Heart right ventricle (tissue), 16 donors: ENCODE measurements at regions not wholly inside any gene's neighbourhood (a gene's known extent, or its start where the extent isn't known, plus 50 kb on each side); places are given as distances from the start of the nearest gene placed in this dataset.

Source experiments
- ATAC-seq, 8 donors: fragments of 200-7000 bp; cut with Tn5 transposase; one replicate each; pipeline ENCODE4 v1.9.1; 2020; ENCODE audit warnings: mild to moderate bottlenecking in 8 of 8, moderate library complexity in 8 of 8, moderate number of reproducible peaks in 1 of 8
- DNase-seq, 2 donors: peaks; one replicate each; pipeline ENCODE4 v3.0.0-alpha.2; 2020
- H3K27ac ChIP-seq, 10 donors: fragments of 200-600 bp; sonication (generic) in 2 of 10; one replicate each; pipeline versions ENCODE4 v1.5.0 to v1.8.0; 2020 to 2022; ENCODE audit warnings: mild to moderate bottlenecking in 3 of 10
- H3K27me3 ChIP-seq, 7 donors: fragments of 200-600 bp; one replicate each; pipeline ENCODE4 v1.8.0; 2021 to 2022; ENCODE audit warnings: mild to moderate bottlenecking in 2 of 7
- H3K36me3 ChIP-seq, 9 donors: fragments of 200-600 bp; sonication (generic) in 1 of 9; one replicate each; pipeline versions ENCODE4 v1.5.0 to v1.8.0; 2020 to 2022; ENCODE audit warnings: mild to moderate bottlenecking in 2 of 9
- H3K4me1 ChIP-seq, 9 donors: fragments of 200-600 bp; sonication (generic) in 1 of 9; one replicate each; pipeline versions ENCODE4 v1.5.0 to v1.8.0; 2020 to 2022; ENCODE audit warnings: mild to moderate bottlenecking in 4 of 9
- H3K4me3 ChIP-seq, 10 donors: fragments of 200-600 bp; sonication (generic) in 2 of 10; one replicate each; pipeline versions ENCODE4 v1.5.0 to v1.8.0; 2020 to 2022; ENCODE audit warnings: mild to moderate bottlenecking in 7 of 10, moderate library complexity in 2 of 10
- H3K9me3 ChIP-seq, 11 donors: fragments of 200-600 bp in 10 of 11; sonication (generic) in 2 of 11; one replicate each; pipeline versions ENCODE4 v1.5.0 to v1.8.0; 2013 to 2022; ENCODE audit warnings: mild to moderate bottlenecking in 2 of 11, control low read depth in 1 of 11, moderate library complexity in 1 of 11
- WGBS, 2 donors: extraction: QIAGEN DNeasy Blood & Tissue Kit; methylation state at CpG; one replicate each; pipeline ENCODE4 v1.1.7; 2013; ENCODE audit warnings: inconsistent platforms in 1 of 2; 5-methylcytosine and 5-hydroxymethylcytosine counted together
- intact Hi-C, 10 donors: fragments of 100-400 bp; cut with DNase I; formaldehyde crosslinking; loops; one replicate each; pipeline versions ENCODE4 v1.11.1 to v1.14.2; 2022
- TF ChIP-seq, protein P1 (sequence below), 9 donors: fragments of 200-600 bp; sonication (generic) in 2 of 9; IDR thresholded peaks; one replicate each; pipeline versions ENCODE4 v1.5.0 to v1.8.0; 2021 to 2022; ENCODE audit warnings: antibody characterized with exemption in 9 of 9, mild to moderate bottlenecking in 5 of 9, moderate library complexity in 1 of 9
- donor health status: Arrhythmogenic right ventricular cardiomyopathy.
- donor health status: ischemic (EF 13 %, LVEDD 7.1; RV severe dilation, severe dysfunction).
- donor health status: healthy with polysubstance abuse.
- donor health status: DM: no; HTN: yes; CAD: no.
- donor health status: DM: no; HTN: no; CAD: no.
- donor health status: ischemic (EF 25% LVEDD 6.9; RV normal size, moderate dysfunction).
- donor health status: ischemic (EF 25% LVEDD 5.7; RV mildly dilated, moderate dysfunction).
- donor health status: healthy.
- donor health status: DM: yes; HTN: yes; CAD: no.
- donor health status: Ischemic cardiomyopathy.
- donor health status: ischemic (EF 35%, LVEDD 5.7; RV mildly dilated, moderate dysfunction).
- donor health status: nonischemic (EF 11% LVEDD 7.7; RV severe dilation, severe dysfunction).
- donor health status: DM: yes; HTN: yes; CAD: no.
- donor health status: PGD.
- donor health status: ischemic (EF 29% LVEDD 5.4; RV normal size, mild dysfunction).
- donor health status: nonischemic (EF 23%, LVEDD 6.1; RV moderate dilation, normal function).

DNA sequence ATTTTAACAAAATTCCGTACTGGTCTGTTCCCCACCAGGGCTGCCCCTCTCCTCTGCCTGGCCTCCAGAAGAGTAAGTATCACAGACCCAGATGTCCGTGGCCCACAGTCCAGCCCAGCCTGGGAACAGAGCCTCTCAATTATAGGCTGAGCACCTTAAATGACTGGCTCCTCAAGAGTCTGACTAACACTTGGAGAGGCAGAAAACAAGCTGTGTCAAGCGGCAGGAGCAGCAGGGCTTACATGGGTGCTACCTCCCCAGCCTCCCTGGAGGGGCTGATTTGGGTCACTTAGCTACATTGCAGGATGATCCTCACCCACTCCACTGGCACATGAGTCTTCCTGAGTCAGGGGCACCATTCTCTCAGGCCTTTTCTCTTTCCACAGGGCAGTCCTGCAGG lies 209.7 kb downstream of the COPRS start:
- 85 to 89% methylated on average over 3 of the region's 3 CpGs for WGBS, 2 donors
- H3K4me3 ChIP-seq, result no peak overlapping the region
- TF ChIP-seq, protein P1, sequence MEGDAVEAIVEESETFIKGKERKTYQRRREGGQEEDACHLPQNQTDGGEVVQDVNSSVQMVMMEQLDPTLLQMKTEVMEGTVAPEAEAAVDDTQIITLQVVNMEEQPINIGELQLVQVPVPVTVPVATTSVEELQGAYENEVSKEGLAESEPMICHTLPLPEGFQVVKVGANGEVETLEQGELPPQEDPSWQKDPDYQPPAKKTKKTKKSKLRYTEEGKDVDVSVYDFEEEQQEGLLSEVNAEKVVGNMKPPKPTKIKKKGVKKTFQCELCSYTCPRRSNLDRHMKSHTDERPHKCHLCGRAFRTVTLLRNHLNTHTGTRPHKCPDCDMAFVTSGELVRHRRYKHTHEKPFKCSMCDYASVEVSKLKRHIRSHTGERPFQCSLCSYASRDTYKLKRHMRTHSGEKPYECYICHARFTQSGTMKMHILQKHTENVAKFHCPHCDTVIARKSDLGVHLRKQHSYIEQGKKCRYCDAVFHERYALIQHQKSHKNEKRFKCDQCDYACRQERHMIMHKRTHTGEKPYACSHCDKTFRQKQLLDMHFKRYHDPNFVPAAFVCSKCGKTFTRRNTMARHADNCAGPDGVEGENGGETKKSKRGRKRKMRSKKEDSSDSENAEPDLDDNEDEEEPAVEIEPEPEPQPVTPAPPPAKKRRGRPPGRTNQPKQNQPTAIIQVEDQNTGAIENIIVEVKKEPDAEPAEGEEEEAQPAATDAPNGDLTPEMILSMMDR (IDR thresholded peaks at IDR 0.05), result no peak
- no peak overlapping the region for H3K27ac ChIP-seq
- no peaks in the 10 kb centered on the region for H3K4me1 ChIP-seq
- no peaks in the 10 kb centered on the region for H3K27me3 ChIP-seq
- intact Hi-C loops, result no loop called here
- ATAC-seq, result no peak
- DNase-seq, result no peak
- no peaks in the 10 kb centered on the region for H3K36me3 ChIP-seq
- H3K9me3 ChIP-seq, result peaks cover 0 to 16% (median 9%) of the 10 kb centered on the region in 11 donors

- WGBS, 2 donors, result 53 to 64% methylated on average over 1 of the region's 1 CpG
- TF ChIP-seq, protein P1 (IDR thresholded peaks at IDR 0.05), result no peak
These were observed 211.4 kb downstream of the COPRS start for GRCh38 chr17:31647661-31648060.

GRCh38 chr17:31646642-31647041 lies 212.4 kb downstream of the COPRS start:
- Histone ChIP-seq H3K4me1 (no peaks in the 10 kb centered on the region), H3K4me3 (no peak overlapping the region), H3K27ac (no peak overlapping the region), H3K27me3 (no peaks in the 10 kb centered on the region), H3K36me3 (no peaks in the 10 kb centered on the region), H3K9me3 (peaks cover 0 to 16% (median 9%) of the 10 kb centered on the region in 11 donors)
- 92% methylated on average over 2 of the region's 2 CpGs for WGBS, 2 donors
- TF ChIP-seq, protein P1 (IDR thresholded peaks at IDR 0.05), result no peak
- no peak for ATAC-seq
- no peak for DNase-seq
- intact Hi-C loops, result no loop called here

More at GRCh38 chr17:31647661-31648060, 211.4 kb downstream of the COPRS start:
- no peak for ATAC-seq
- Histone ChIP-seq H3K4me3 (no peak overlapping the region), H3K9me3 (peaks cover 0 to 16% (median 9%) of the 10 kb centered on the region in 11 donors), H3K27ac (no peak overlapping the region), H3K4me1 (no peaks in the 10 kb centered on the region), H3K36me3 (no peaks in the 10 kb centered on the region), H3K27me3 (no peaks in the 10 kb centered on the region)
- intact Hi-C loops, result no loop called here
- no peak for DNase-seq

GRCh38 chr17:31645351-31645750 lies 213.7 kb downstream of the COPRS start:
- Histone ChIP-seq H3K36me3 (no peaks in the 10 kb centered on the region), H3K4me1 (no peaks in the 10 kb centered on the region), H3K27me3 (no peaks in the 10 kb centered on the region), H3K9me3 (peaks cover 0 to 16% (median 9%) of the 10 kb centered on the region in 11 donors), H3K4me3 (no peak overlapping the region), H3K27ac (no peak overlapping the region)
- no peak for ATAC-seq
- no peak for DNase-seq
- WGBS, 2 donors, result 81 to 91% methylated on average over 3 of the region's 3 CpGs
- TF ChIP-seq, protein P1 (IDR thresholded peaks at IDR 0.05), result no peak
- intact Hi-C loops, result no loop called here
